ENCODE measurements at regions not wholly inside any gene's neighbourhood (a gene's known extent, or its start where the extent isn't known, plus 50 kb on each side); places are given as distances from the start of the nearest gene placed in this dataset.

- TF ChIP-seq, protein P1, sequence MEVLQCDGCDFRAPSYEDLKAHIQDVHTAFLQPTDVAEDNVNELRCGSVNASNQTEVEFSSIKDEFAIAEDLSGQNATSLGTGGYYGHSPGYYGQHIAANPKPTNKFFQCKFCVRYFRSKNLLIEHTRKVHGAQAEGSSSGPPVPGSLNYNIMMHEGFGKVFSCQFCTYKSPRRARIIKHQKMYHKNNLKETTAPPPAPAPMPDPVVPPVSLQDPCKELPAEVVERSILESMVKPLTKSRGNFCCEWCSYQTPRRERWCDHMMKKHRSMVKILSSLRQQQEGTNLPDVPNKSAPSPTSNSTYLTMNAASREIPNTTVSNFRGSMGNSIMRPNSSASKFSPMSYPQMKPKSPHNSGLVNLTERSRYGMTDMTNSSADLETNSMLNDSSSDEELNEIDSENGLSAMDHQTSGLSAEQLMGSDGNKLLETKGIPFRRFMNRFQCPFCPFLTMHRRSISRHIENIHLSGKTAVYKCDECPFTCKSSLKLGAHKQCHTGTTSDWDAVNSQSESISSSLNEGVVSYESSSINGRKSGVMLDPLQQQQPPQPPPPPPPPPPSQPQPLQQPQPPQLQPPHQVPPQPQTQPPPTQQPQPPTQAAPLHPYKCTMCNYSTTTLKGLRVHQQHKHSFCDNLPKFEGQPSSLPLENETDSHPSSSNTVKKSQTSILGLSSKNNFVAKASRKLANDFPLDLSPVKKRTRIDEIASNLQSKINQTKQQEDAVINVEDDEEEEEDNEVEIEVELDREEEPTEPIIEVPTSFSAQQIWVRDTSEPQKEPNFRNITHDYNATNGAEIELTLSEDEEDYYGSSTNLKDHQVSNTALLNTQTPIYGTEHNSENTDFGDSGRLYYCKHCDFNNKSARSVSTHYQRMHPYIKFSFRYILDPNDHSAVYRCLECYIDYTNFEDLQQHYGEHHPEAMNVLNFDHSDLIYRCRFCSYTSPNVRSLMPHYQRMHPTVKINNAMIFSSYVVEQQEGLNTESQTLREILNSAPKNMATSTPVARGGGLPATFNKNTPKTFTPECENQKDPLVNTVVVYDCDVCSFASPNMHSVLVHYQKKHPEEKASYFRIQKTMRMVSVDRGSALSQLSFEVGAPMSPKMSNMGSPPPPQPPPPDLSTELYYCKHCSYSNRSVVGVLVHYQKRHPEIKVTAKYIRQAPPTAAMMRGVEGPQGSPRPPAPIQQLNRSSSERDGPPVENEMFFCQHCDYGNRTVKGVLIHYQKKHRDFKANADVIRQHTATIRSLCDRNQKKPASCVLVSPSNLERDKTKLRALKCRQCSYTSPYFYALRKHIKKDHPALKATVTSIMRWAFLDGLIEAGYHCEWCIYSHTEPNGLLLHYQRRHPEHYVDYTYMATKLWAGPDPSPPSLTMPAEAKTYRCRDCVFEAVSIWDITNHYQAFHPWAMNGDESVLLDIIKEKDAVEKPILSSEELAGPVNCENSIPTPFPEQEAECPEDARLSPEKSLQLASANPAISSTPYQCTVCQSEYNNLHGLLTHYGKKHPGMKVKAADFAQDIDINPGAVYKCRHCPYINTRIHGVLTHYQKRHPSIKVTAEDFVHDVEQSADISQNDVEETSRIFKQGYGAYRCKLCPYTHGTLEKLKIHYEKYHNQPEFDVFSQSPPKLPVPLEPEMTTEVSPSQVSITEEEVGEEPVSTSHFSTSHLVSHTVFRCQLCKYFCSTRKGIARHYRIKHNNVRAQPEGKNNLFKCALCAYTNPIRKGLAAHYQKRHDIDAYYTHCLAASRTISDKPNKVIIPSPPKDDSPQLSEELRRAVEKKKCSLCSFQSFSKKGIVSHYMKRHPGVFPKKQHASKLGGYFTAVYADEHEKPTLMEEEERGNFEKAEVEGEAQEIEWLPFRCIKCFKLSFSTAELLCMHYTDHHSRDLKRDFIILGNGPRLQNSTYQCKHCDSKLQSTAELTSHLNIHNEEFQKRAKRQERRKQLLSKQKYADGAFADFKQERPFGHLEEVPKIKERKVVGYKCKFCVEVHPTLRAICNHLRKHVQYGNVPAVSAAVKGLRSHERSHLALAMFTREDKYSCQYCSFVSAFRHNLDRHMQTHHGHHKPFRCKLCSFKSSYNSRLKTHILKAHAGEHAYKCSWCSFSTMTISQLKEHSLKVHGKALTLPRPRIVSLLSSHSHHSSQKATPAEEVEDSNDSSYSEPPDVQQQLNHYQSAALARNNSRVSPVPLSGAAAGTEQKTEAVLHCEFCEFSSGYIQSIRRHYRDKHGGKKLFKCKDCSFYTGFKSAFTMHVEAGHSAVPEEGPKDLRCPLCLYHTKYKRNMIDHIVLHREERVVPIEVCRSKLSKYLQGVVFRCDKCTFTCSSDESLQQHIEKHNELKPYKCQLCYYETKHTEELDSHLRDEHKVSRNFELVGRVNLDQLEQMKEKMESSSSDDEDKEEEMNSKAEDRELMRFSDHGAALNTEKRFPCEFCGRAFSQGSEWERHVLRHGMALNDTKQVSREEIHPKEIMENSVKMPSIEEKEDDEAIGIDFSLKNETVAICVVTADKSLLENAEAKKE (CRISPR knock-in tag; IDR thresholded peaks at IDR 0.05), result no peak
These were observed 490.1 kb downstream of the PCNX1 start (continued) for GRCh38 chr14:71397371-71397770.

DNA sequence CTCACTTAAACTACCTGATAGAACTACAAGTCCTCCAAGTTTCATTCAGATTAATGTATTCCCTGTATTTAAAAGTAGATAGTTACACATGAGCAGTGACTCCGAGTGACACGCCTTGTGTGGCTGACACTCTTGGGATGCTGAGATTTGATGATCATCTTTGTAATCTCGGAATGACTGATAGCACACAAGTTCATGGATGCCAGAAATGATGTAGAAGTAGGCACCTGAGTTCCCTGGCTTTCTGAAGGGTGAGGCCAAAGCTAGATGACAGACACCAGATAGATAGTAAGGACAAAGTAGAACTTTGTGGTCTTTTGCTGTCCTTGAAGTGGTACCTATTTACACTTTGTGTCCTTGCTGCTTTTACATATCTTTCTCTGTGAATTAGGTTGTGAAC, 491.2 kb downstream of the PCNX1 start:
- no peak overlapping the region for H3K27ac Mint-ChIP-seq
- Histone ChIP-seq H2AFZ (no peak overlapping the region), H3K9me2 (ENCODE audit: insufficient read depth) (no peaks in the 10 kb centered on the region), H3K27ac (ENCODE audit: low read depth) (0 out of 2 replicates have a peak overlapping the region, but pooled peaks have one; percentile 26), H3K27me3 (ENCODE audit: insufficient read depth) (no peaks in the 10 kb centered on the region), H3K79me2 (replicated peaks; ENCODE audit: insufficient read depth) (peaks cover 85% of the 10 kb centered on the region), H3K4me1 (ENCODE audit: insufficient read depth) (peaks cover 4% of the 10 kb centered on the region), H3F3A (replicated peaks; ENCODE audit: low read depth) (no peaks in the 10 kb centered on the region), H3K36me3 (ENCODE audit: insufficient read depth) (no peaks in the 10 kb centered on the region), H4K20me1 (replicated peaks; ENCODE audit: insufficient read depth) (no peaks in the 10 kb centered on the region; the same call in none of the 2 replicates), H3K4me3 (no peak overlapping the region), H3K4me2 (no peak overlapping the region)
- ATAC-seq (no peak), DNase-seq (ENCODE audit: low spot score) (no peak)
- no peaks in the 10 kb centered on the region for H3K36me3 Mint-ChIP-seq (ENCODE audit: low read depth)
- H3K27me3 Mint-ChIP-seq (ENCODE audit: insufficient read depth, low read depth, poor library complexity), result peaks cover 1% of the 10 kb centered on the region
- peaks cover 16% of the 10 kb centered on the region for H3K4me1 Mint-ChIP-seq
- no peak overlapping the region for H3K4me3 Mint-ChIP-seq
- H3K9me3 Mint-ChIP-seq, result no peaks in the 10 kb centered on the region
- TF ChIP-seq STAT1 (IDR thresholded peaks at IDR 0.05; ENCODE audit: unreplicated experiment) (no peak), CREB1 (CRISPR knock-in tag; IDR thresholded peaks at IDR 0.05; ENCODE audit: low read depth) (no peak), JUNB (IDR thresholded peaks at IDR 0.05; ENCODE audit: unreplicated experiment) (no peak)
- TF ChIP-seq, protein P1 (CRISPR knock-in tag; IDR thresholded peaks at IDR 0.05), result no peak
- TF ChIP-seq, protein P2, sequence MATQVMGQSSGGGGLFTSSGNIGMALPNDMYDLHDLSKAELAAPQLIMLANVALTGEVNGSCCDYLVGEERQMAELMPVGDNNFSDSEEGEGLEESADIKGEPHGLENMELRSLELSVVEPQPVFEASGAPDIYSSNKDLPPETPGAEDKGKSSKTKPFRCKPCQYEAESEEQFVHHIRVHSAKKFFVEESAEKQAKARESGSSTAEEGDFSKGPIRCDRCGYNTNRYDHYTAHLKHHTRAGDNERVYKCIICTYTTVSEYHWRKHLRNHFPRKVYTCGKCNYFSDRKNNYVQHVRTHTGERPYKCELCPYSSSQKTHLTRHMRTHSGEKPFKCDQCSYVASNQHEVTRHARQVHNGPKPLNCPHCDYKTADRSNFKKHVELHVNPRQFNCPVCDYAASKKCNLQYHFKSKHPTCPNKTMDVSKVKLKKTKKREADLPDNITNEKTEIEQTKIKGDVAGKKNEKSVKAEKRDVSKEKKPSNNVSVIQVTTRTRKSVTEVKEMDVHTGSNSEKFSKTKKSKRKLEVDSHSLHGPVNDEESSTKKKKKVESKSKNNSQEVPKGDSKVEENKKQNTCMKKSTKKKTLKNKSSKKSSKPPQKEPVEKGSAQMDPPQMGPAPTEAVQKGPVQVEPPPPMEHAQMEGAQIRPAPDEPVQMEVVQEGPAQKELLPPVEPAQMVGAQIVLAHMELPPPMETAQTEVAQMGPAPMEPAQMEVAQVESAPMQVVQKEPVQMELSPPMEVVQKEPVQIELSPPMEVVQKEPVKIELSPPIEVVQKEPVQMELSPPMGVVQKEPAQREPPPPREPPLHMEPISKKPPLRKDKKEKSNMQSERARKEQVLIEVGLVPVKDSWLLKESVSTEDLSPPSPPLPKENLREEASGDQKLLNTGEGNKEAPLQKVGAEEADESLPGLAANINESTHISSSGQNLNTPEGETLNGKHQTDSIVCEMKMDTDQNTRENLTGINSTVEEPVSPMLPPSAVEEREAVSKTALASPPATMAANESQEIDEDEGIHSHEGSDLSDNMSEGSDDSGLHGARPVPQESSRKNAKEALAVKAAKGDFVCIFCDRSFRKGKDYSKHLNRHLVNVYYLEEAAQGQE (IDR thresholded peaks at IDR 0.05; ENCODE audit: unreplicated experiment), result no peak

Measured in GM23338 (cell line).